Hepatocyte (in vitro differentiated cells): ENCODE measurements at regions not wholly inside any gene's neighbourhood (a gene's known extent, or its start where the extent isn't known, plus 50 kb on each side); places are given as distances from the start of the nearest gene placed in this dataset.

ENCODE experiments used
- CTCF ChIP-seq: fragments of 200-600 bp; sonication (generic); IDR thresholded peaks from 2 replicates; pipeline ENCODE4 v1.5.1; 2016; ENCODE audit warnings: antibody characterized with exemption, mild to moderate bottlenecking; ENCODE audit not compliant: poor library complexity
- EZH2 ChIP-seq: fragments of 200-600 bp; sonication (generic); IDR thresholded peaks from 2 replicates; pipeline ENCODE4 v1.6.1; 2016; ENCODE audit warnings: antibody characterized with exemption, mild to moderate bottlenecking, borderline replicate concordance
- EZH2phosphoT487 ChIP-seq: fragments of 200-600 bp; sonication (generic); IDR thresholded peaks from one replicate; pipeline ENCODE4 v1.6.1; 2018; ENCODE audit warnings: antibody characterized with exemption, mild to moderate bottlenecking, low read depth, moderate library complexity; ENCODE audit not compliant: unreplicated experiment, severe bottlenecking

- TF ChIP-seq CTCF (no peak), EZH2 (no peak), EZH2phosphoT487 (no peak)
Observed at GRCh38 chr7:22658031-22658430, 69.0 kb upstream of the IL6 start.
